HCT116 (cell line): ENCODE measurements at regions not wholly inside any gene's neighbourhood (a gene's known extent, or its start where the extent isn't known, plus 50 kb on each side); places are given as distances from the start of the nearest gene placed in this dataset.

Experiments used
- CBX3 ChIP-seq: IDR thresholded peaks from 2 replicates; pipeline ENCODE4 v1.6.1; 2012; ENCODE audit warnings: low read depth
- CTCF ChIP-seq, 3 experiments: fragments of 200-600 bp in 1 of 3; sonication (generic) in 1 of 3; IDR thresholded peaks in 2 of 3; conservative IDR thresholded peaks in 1 of 3; 2 replicates each; pipeline ENCODE4 v1.5.1; 2012 to 2017; ENCODE audit warnings: low read depth in 2 of 3, low read length in 2 of 3, antibody characterized with exemption in 1 of 3, borderline replicate concordance in 1 of 3, control low read depth in 1 of 3, mild to moderate bottlenecking in 1 of 3, mixed read lengths in 1 of 3, mixed run types in 1 of 3, moderate library complexity in 1 of 3; ENCODE audit not compliant: insufficient read depth in 1 of 3
- ELF1 ChIP-seq: IDR thresholded peaks from 2 replicates; pipeline ENCODE4 v1.6.1; 2012; ENCODE audit warnings: low read depth, borderline replicate concordance
- POLR2A ChIP-seq: IDR thresholded peaks from 2 replicates; pipeline ENCODE4 v1.7.0; 2011; ENCODE audit warnings: borderline replicate concordance; ENCODE audit not compliant: insufficient read depth, insufficient read length; ENCODE audit errors: extremely low read depth
- REST ChIP-seq: IDR thresholded peaks from 2 replicates; pipeline ENCODE4 v1.6.1; 2012; ENCODE audit warnings: low read depth

DNA sequence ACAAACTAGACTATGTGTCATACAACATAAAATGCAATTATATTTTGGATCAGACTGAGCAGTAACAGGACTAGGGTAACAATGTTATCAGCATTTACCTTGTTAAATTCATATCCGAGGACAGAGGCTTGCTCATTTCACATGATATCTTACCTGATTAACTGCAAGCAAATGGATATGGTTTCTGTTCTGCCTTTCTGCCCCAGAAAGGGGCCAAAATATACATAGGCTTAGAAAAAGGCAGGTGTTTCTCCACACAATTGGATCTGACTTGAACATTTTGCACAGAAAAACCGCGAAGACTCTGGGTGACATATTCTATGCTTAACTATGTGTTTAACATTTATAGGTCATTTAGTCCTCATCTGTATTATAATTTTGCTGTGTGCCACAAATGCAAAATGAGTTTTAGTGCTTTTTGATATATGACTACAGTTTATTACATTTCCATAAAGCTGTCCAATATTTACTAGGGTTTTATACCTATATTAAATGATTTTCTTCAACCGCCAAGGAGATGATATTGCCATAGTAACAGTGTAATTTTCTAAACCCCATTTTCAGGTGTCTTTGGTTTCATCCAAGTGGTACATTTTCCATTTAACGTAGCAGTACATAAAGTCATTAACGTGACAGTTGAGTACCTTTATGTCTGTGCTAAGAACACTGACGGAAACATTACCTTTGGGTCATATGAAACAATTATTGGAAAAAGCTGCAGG is 249.3 kb upstream of the KRR1 start:
- TF ChIP-seq ELF1 (no peak), CTCF (IDR thresholded peaks at IDR 0.05 in 2 of 3, conservative IDR thresholded peaks at IDR 0.05 in 1 of 3; ENCODE audit: borderline replicate concordance in 1 of 3, insufficient read depth in 1 of 3, low read depth in 2 of 3, low read length in 2 of 3) (no peak), POLR2A (no peak), REST (no peak), CBX3 (no peak)
